ENCODE measurements at regions not wholly inside any gene's neighbourhood (a gene's known extent, or its start where the extent isn't known, plus 50 kb on each side); places are given as distances from the start of the nearest gene placed in this dataset.

DNA sequence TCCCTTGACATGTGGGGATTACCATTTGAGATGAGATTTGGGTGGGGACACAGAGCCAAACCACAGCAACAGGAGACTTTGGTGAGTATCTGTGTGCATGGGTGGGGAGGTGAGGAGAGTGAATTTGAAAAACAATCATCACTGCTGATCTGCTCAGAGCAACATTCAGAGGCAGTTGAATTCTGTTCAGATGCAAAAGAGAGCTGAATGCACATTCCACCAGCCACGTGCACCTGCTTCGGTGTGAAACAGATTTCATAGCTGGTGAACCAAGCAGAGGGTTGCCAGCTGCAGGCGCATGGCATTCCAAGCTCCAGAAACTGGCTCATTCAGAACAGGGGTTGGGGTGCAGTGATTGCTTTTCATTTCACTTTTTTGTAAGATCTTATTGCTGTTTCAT lies 233.1 kb upstream of the FOXF1 start:
- TF ChIP-seq, protein P1, sequence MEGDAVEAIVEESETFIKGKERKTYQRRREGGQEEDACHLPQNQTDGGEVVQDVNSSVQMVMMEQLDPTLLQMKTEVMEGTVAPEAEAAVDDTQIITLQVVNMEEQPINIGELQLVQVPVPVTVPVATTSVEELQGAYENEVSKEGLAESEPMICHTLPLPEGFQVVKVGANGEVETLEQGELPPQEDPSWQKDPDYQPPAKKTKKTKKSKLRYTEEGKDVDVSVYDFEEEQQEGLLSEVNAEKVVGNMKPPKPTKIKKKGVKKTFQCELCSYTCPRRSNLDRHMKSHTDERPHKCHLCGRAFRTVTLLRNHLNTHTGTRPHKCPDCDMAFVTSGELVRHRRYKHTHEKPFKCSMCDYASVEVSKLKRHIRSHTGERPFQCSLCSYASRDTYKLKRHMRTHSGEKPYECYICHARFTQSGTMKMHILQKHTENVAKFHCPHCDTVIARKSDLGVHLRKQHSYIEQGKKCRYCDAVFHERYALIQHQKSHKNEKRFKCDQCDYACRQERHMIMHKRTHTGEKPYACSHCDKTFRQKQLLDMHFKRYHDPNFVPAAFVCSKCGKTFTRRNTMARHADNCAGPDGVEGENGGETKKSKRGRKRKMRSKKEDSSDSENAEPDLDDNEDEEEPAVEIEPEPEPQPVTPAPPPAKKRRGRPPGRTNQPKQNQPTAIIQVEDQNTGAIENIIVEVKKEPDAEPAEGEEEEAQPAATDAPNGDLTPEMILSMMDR (optimal IDR thresholded peaks at IDR 0.05 in 1 of 3, IDR thresholded peaks at IDR 0.05 in 1 of 3, conservative IDR thresholded peaks at IDR 0.05 in 1 of 3; ENCODE audit: extremely low read depth in 1 of 3, insufficient read depth in 2 of 3, low read length in 3 of 3) = no peak
- no peak for TF ChIP-seq EZH2 (IDR thresholded peaks at IDR 0.05; ENCODE audit: low read length)

Data from keratinocyte (primary cell).